ENCODE measurements at regions not wholly inside any gene's neighbourhood (a gene's known extent, or its start where the extent isn't known, plus 50 kb on each side); places are given as distances from the start of the nearest gene placed in this dataset.
A peak's percentile ranks its signal among the peaks of the same experiment; 100 is the strongest.
"Not testable (repeated sequence)": the region's sequence is repeated elsewhere in the genome, so short reads cannot be mapped to it uniquely, and the experiment has no call there.

DNA sequence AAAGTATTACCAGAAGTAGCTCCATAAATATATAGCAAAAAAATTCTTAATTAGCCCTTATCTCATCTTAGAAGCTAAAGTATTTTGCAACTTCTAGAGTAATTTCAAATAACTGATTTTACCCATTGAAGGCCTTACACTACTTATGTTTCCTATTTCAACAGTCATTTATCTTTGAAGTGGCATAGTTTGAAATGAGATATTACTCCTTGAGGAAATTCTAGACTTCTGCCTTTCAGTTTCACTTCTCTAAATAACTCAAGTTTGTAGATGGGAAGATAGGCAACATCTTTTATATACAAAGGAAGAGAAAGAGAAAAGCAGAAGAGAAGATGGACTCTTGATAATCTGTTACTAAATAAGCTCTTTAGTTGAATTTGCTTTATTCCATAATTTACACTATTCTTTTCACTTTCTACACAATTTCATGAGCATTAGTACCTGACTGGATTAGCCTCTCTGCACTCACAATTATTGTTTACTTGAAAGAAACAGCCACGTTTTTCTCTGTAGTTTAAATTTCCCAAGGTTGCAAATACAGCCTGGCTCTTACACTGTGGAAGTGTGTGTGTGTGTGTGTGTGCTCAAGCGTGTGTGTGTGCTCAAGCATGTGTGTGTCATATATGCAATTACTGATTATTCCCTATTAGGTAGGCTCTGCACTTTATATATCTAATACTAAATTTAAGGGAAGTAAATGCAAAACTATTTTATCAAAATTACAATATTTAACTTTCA, 60.6 kb upstream of the EMB start:
- Histone ChIP-seq H3K9me3 (ENCODE audit: control insufficient read depth, insufficient read depth, low read length) (no peaks in the 10 kb centered on the region; the same call in 1 of the 2 replicates), H3K4me3 (ENCODE audit: low read length) (peak overlapping the region; percentile 58), H3F3A (ENCODE audit: control insufficient read depth, insufficient read depth) (peaks cover 20% of the 10 kb centered on the region), H3K27ac (ENCODE audit: low read depth, low read length) (peak overlapping the region; percentile 96), H3K27me3 (ENCODE audit: control insufficient read depth, low read length) (no peaks in the 10 kb centered on the region), H3K36me3 (ENCODE audit: control insufficient read depth, low read length) (peaks cover 13% of the 10 kb centered on the region), H3K9me2 (replicated peaks; ENCODE audit: control insufficient read depth, low read length) (no peaks in the 10 kb centered on the region), H3K79me2 (ENCODE audit: control insufficient read depth, low read length) (no peaks in the 10 kb centered on the region), H3K4me1 (ENCODE audit: control insufficient read depth, low read length) (peaks cover 57% of the 10 kb centered on the region), H4K20me1 (ENCODE audit: control insufficient read depth, insufficient read depth, low read depth, low read length) (no peaks in the 10 kb centered on the region), H3K4me2 (ENCODE audit: low read length) (peak overlapping the region; percentile 70)
- no peak for TF ChIP-seq EZH2phosphoT487 (IDR thresholded peaks at IDR 0.05; ENCODE audit: borderline replicate concordance, low read length)
- TF ChIP-seq, protein P1, sequence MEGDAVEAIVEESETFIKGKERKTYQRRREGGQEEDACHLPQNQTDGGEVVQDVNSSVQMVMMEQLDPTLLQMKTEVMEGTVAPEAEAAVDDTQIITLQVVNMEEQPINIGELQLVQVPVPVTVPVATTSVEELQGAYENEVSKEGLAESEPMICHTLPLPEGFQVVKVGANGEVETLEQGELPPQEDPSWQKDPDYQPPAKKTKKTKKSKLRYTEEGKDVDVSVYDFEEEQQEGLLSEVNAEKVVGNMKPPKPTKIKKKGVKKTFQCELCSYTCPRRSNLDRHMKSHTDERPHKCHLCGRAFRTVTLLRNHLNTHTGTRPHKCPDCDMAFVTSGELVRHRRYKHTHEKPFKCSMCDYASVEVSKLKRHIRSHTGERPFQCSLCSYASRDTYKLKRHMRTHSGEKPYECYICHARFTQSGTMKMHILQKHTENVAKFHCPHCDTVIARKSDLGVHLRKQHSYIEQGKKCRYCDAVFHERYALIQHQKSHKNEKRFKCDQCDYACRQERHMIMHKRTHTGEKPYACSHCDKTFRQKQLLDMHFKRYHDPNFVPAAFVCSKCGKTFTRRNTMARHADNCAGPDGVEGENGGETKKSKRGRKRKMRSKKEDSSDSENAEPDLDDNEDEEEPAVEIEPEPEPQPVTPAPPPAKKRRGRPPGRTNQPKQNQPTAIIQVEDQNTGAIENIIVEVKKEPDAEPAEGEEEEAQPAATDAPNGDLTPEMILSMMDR (IDR thresholded peaks at IDR 0.05; ENCODE audit: low read depth, low read length, poor library complexity, severe bottlenecking), result no peak

DNA sequence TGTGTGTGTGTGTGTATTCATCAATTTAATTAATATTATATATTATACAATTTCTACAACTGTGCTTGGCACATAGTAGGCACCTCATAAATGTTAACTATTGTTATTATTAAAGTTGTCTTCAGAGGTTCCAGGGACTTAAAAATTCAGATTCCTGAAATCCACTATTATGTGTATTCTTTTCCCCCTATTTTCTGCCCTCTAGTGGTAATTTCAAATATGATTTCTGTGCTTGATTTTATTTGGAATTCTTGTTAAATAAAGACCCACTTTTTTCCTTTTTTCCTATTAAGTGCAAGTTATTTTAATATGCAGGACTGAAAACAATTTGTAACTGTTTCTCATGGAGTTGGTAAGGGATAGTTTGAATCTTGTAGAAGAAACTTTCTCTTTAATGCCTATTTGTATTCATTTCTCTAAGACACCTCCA, 72.0 kb upstream of the EMB start:
- Histone ChIP-seq H3K4me1 (ENCODE audit: control insufficient read depth, low read length) (peaks cover 29% of the 10 kb centered on the region), H3F3A (ENCODE audit: control insufficient read depth, insufficient read depth) (peaks cover 14% of the 10 kb centered on the region; the same call in 1 of the 2 replicates), H3K4me2 (ENCODE audit: low read length) (0 out of 2 replicates have a peak overlapping the region, but pooled peaks have one; percentile 25)
- not testable (repeated sequence) for H4K20me1 ChIP-seq (ENCODE audit: control insufficient read depth, insufficient read depth, low read depth, low read length); H3K27me3 ChIP-seq (ENCODE audit: control insufficient read depth, low read length); H3K4me3 ChIP-seq (ENCODE audit: low read length); H3K36me3 ChIP-seq (ENCODE audit: control insufficient read depth, low read length); H3K27ac ChIP-seq (ENCODE audit: low read depth, low read length); H3K9me3 ChIP-seq (ENCODE audit: control insufficient read depth, insufficient read depth, low read length); H3K9me2 ChIP-seq (replicated peaks; ENCODE audit: control insufficient read depth, low read length); H3K79me2 ChIP-seq (ENCODE audit: control insufficient read depth, low read length)
- TF ChIP-seq, protein P1 (IDR thresholded peaks at IDR 0.05; ENCODE audit: low read depth, low read length, poor library complexity, severe bottlenecking), result peak; percentile 48

DNA sequence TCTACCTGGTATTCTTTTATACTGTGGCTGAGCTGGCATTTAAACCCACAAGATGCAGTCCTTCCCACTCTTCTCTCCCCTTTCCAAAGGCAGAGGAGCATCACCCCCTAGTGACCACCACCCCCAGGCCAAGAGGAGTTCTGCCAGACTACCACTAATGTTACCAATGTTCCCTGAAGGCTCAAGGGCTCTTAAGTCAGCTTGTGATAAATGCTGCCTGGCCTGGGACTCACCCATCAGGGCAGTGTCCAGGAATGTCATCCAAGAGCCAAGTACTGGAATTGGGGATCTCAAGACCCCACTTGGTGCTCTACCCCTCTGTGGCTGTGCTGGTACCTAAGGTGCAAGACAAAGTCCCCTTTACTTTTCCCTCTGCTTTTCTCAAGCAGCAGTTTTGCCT, 80.0 kb upstream of the EMB start:
- not testable (repeated sequence) for H3K27ac ChIP-seq (ENCODE audit: low read depth, low read length); H3K9me3 ChIP-seq (ENCODE audit: control insufficient read depth, insufficient read depth, low read length); H3K4me1 ChIP-seq (ENCODE audit: control insufficient read depth, low read length); H3K4me2 ChIP-seq (ENCODE audit: low read length); H3K36me3 ChIP-seq (ENCODE audit: control insufficient read depth, low read length); H3F3A ChIP-seq (ENCODE audit: control insufficient read depth, insufficient read depth); H3K4me3 ChIP-seq (ENCODE audit: low read length); H3K9me2 ChIP-seq (replicated peaks; ENCODE audit: control insufficient read depth, low read length); H4K20me1 ChIP-seq (ENCODE audit: control insufficient read depth, insufficient read depth, low read depth, low read length); H3K79me2 ChIP-seq (ENCODE audit: control insufficient read depth, low read length); H3K27me3 ChIP-seq (ENCODE audit: control insufficient read depth, low read length)

DNA sequence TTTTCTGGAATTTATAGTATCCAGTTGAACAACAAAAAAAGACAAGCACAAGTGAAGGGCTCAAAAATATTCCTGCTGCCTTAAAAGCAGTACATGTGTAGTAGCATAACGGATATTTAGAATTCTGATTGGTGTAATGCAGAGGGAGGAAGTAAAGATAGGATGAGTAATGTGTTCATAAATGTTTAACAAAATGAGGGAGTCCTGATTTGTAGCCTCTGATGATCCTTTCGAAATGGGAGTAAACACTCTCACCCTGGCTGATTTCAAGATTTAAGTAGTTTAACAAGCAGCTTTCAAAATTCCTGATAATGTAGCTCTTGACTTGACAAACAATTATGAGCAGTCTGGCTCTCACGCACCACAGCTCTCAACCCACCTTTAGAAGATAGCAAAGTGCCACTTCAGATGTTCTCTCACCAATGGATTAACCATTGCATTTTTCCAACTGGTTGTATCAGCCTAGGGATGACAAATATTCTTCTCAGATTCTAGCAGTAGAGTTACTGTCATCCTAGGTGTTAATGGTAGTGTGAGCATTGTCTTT, 86.5 kb upstream of the EMB start:
- not testable (repeated sequence) for H3K4me2 ChIP-seq (ENCODE audit: low read length); H4K20me1 ChIP-seq (ENCODE audit: control insufficient read depth, insufficient read depth, low read depth, low read length); H3K4me3 ChIP-seq (ENCODE audit: low read length); H3K4me1 ChIP-seq (ENCODE audit: control insufficient read depth, low read length); H3K36me3 ChIP-seq (ENCODE audit: control insufficient read depth, low read length); H3K27me3 ChIP-seq (ENCODE audit: control insufficient read depth, low read length); H3F3A ChIP-seq (ENCODE audit: control insufficient read depth, insufficient read depth); H3K9me2 ChIP-seq (replicated peaks; ENCODE audit: control insufficient read depth, low read length); H3K27ac ChIP-seq (ENCODE audit: low read depth, low read length); H3K9me3 ChIP-seq (ENCODE audit: control insufficient read depth, insufficient read depth, low read length); H3K79me2 ChIP-seq (ENCODE audit: control insufficient read depth, low read length)

All from DOHH2 (cell line).